HG02884 (cell line): ENCODE measurements at regions not wholly inside any gene's neighbourhood (a gene's known extent, or its start where the extent isn't known, plus 50 kb on each side); places are given as distances from the start of the nearest gene placed in this dataset.
"Not testable (repeated sequence)": the region's sequence is repeated elsewhere in the genome, so short reads cannot be mapped to it uniquely, and the experiment has no call there.

Source experiments
- ATAC-seq: cut with Tn5 transposase; IDR thresholded peaks from one replicate; pipeline ENCODE4 v1.9.1; 2021; ENCODE audit warnings: mild to moderate bottlenecking, moderate library complexity; ENCODE audit not compliant: unreplicated experiment

DNA sequence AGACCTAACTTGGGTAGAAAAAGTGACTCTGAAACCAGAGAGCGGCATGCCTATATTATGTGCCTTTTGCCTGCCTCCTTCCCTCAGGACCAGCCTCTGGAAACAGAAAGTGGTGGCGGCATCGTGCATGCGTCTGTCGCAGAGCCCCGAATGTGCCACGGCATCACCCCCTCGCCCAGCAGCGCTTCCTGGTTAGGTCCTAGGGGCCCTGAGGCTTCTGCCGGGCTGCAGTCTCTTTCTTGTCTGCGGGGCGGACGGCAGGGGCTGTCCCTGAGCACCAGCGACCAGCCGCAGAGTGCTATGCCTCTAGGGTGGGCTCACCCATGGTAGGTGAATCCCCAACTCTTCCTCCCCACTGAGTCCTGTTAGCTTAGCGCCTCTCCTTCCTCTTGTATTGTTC lies 68.7 kb downstream of the VSIG4 start:
- no peak for ATAC-seq

DNA sequence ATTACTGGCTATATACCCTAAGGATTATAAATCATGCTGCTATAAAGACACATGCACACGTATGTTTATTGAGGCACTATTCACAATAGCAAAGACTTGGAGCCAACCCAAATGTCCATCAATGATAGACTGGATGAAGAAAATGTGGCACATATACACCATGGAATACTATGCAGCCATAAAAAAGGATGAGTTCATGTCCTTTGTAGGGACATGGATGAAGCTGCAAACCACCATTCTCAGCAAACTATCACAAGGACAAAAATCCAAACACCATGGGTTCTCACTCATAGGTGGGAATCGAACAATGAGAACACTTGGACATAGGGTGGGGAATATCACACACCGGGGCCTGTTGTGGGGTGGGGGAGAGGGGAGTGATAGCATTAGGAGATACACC lies 72.7 kb downstream of the VSIG4 start:
- not testable (repeated sequence) for ATAC-seq

DNA sequence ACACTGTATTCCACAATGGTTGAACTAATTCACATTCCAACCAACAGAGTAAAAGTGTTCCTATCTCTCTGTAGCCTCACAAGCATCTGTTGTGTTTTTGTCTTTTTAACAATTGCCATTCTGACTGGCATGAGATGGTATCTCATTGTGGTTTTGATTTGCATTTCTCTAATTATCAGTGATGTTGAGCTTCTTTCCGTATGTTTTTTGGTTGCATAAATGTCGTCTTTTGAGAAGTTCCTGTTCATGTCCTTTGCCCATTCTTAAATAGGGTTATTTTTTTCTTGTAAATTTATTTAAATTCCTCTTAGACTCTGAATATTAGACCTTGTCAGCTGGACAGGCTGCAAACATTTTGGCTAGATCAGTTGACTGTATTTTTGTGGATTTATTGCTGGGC lies 78.2 kb downstream of the VSIG4 start:
- ATAC-seq, result no peak

DNA sequence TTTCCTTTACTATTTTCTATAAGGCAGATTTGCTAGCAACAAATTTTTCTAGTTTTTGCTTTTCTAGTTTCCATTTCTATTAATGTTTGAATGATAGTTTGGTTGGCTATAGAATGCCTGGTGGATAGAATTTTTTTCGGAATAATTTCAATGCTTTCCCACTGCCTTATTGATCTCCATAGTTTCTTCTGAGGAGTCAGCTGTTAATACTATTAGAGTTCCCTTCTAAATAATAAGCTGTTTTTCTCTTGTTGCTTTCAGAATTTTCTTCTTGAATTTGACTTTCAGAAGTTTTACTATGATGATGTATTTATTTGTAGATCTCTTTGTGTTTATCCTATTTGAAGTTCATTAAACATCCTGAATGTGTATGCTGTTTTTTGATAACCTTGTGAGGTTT lies 91.8 kb downstream of the VSIG4 start:
- ATAC-seq, result no peak

DNA sequence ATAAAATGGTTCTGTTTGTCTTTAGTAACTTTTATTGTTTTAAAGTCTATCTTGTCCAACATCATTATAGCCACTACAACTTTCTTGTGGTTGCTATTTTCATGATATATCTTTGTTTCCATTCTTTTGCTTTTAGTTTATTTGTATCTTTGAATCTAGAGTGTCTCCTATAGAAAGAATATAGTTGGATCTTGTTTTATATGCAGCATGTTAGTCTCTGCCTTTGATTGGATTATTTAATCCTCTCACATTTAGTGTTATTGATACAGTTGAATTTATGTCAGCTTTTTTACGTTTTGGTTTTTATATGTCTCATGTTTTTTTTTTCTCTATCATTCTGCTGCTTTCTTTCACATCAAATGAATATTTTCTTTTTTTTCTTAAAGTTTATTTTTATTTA lies 98.1 kb downstream of the VSIG4 start:
- ATAC-seq, result no peak

DNA sequence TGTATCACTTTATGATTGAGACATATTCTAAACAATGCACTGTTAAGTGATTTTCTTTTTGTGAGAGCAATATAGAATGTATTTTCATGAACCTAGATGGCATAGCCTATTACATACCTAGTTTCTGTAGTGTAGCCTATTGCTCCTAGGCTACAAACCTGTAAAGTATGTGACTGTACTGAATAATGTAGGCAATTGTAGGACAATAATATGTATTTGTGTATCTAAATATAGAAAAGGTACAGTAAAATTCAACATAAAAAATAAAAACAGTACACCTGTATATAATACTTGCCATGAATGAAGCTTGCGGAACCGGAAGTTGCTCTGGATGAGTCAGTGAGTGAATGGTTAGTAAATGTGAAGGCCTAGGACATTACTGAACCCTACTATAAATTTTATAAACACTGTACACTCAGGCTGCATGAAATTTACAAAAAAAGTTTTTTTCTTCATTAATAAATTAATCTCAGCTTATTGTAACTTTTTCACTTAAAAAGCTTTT lies 106.7 kb downstream of the VSIG4 start:
- no peak for ATAC-seq

DNA sequence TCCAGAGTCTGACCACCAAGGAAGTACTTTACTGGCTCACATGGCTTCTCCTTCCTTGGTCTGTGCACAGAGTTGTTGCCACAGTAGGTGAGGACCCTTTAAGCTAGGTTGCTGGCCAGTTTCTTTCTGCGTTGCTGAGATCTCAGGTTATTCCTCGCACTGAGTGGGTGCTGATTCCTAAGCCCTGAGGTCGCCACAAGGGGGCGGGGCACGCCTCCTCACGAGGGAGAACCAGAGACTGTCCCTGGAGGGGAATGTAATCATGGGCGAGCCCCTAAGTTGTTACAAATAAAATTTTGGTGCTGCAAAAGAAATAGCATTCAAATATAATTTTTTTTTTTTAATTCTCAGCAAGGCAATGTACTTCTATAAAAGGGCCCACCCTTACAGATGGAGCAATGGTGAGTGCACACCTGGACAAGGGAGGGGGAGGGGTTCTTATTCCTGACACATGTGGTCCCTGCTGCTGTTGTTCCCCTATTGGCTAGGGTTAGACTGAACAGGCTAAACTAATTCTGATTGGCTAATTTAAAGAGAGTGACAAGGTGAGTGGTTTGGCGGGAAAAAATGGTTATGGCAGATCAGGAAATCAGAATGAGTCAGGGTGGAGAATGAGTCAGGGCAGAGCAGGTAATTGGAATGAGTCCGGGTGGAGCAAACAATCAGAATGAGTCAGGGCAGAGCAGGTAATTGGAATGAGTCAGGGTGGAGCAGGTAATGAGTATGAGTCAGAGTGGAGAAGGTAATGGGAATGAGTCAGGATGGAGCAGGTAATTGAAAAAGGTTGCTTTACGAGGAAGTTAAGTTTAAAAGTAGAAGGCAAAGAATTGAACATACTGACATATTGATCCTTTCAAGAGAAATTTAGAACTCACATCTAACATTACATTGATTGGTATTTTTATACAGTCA lies 107.5 kb downstream of the VSIG4 start:
- no peak for ATAC-seq

DNA sequence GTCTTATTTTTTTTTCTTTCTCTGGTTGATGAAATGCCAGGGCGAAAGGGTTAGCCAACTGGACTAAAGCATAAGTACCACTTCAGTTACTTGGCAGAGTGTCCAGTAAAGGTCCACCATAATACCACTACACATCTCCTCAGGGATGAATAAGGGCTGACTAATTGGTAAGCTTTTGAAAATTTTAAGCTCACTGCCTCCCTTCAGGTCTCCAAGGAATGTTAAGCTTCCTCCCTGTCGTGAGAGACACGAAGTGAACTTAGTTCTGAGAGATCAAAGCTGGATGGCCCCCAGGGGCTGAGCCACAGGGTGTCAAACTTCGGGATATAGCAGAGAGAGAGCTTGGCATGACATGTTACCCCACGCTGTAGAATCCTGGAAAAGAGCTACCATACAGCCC lies 111.4 kb downstream of the VSIG4 start:
- ATAC-seq, result no peak

DNA sequence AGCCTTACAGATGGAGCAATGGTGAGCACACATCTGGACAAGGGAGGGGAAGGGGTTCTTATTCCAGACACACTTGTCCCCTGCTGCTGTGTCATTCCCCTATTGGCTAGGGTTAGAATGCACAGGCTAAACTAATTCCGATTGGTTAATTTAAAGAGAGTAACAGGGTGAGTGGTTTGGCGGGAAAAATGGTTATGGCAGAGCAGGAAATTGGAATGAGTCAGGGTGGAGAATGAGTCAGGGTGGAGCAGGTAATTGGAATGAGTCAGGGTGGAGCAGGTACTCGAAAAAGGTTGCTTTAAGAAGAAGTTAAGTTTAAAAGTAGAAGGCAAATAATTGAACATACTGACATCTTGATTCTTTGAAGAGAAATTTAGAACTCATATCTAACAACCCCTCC lies 112.5 kb downstream of the VSIG4 start:
- ATAC-seq, result not testable (repeated sequence)

DNA sequence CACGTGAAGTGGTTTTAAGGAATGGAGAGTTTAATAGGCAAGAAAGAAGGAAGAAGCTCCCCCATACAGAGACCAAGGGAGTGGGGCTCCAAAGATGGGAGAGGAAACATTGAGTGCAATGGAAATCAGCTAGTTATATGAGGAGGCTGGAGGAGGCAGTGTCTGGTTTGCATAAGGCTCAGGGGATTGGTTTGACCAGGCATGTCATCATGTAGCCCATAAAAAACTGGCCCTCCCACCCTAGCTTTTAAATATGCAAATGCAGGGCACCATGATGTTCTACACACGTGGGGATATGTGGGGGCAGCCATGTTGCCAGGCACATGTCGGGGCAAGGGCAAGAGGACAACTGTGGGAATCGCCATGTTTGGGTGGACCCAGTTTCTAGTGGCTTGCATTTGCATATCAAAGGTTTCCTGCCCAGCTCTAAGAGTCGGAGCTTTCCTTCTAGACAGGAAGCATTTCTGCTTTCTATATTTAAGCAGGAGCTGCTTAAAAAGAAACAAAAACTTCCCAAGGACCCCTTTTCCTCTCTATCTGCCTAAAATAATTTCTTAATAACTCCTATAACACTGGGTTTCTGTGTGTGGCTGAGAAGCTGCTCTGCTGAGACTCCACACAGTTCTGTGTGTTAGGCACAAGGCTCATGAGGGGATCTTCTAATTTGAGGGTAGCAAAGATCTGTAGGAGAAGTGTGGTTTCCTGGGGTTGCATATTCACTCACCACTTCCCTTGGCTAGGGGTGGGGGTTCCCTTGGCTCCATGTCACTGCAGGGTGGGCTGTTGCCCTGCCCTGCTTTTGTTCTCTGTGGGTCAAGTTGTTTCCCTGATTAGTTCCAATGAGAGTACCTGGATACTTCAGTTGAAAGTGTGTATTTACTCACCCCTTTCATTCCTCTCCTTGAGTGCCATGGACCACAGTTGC lies 113.5 kb downstream of the VSIG4 start:
- ATAC-seq, result peak; percentile 65

DNA sequence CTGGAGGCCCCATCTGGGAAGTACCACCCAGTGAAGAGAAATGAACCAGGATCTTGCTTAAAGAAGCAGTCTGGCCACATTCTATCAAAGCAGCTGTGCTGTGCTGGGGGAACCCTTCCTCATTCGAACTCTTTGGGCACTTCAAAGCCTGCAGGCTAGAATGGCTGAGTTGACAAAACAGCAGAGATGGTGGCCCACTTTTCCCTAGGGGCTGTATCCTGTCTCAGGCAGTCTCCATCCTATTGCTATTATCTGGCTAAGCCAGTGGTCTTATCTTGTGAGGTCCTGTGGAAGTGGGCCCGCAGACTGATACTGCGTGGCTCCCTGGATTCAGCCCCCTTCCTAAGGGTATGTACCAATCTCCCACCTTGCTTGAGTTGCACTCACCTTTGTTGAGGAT lies 114.3 kb downstream of the VSIG4 start:
- no peak for ATAC-seq

DNA sequence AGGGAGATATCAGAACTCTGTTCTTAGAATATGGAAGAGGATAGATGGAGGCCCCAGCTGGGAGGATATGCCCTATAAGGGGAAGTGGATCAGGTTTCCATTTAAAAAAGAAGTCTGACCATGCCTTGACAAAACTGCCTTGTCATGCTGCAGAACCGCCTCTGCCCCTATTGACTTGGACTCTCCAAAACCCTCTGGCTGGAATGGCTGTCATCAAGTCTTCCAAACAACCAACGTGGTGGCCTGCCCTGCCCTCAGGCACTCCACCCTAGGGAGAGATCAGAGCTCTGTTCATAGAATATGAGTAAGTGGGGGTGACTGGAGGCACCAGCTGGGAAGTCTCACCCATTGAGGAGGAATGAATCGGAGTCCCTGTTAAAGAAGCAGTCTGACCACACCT lies 114.9 kb downstream of the VSIG4 start:
- no peak for ATAC-seq

DNA sequence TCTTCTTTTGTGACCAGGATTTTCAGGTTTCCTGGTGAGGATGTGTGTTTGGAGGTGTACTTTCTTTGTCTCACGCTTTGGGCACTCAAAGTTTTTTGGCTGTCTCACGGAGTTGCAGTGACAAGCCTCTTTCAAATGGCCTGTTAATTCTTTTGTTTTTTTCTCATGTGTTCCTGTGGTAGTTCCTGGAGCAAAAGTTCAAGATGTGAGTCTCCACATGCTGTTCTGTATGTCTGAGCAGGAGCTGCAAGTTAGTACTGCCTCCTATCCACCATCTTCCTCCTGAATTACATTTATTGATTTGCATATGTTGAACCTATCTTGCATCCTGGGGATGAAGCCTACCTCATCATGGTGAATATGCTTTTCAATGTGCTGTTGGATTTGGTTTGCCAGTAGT lies 118.5 kb downstream of the VSIG4 start:
- no peak for ATAC-seq

DNA sequence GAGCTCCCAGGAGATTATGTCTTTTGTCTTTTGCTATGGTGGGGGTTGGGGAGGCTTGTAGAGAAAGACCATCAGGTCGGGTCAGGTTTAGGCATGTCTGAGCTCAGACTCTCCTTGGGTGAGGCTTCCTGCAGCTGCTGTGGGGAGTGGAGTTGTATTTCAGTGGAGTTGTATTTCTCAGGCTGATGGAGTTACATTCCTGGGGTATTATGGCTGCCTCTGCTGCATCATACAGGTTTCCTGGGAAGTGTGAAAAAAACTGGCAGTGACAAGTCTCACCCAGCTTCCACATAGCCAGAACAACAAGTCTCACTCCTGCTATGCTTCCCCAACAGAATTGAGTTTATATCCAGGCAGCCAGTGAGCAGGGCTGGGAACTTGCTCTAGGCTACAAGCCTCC lies 119.3 kb downstream of the VSIG4 start:
- no peak for ATAC-seq

DNA sequence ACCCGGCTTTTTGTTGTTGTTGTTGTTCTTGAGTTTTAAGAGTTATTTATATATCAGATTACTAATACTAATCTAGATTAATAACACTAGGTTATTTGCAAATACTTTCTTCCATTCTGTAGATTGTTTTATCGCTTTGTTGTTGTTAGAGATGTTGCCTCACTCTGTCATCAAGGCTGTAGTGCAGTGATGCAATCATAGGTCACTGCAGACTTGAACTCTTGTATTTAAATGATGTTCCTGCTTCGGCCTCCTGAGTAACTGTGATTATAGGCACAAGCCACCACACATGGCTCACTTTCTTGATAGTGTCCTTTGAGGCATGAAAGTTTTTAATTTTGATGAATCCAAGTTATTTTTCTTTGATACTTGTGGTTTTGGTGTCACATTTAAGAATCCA lies 129.0 kb downstream of the VSIG4 start:
- no peak for ATAC-seq

DNA sequence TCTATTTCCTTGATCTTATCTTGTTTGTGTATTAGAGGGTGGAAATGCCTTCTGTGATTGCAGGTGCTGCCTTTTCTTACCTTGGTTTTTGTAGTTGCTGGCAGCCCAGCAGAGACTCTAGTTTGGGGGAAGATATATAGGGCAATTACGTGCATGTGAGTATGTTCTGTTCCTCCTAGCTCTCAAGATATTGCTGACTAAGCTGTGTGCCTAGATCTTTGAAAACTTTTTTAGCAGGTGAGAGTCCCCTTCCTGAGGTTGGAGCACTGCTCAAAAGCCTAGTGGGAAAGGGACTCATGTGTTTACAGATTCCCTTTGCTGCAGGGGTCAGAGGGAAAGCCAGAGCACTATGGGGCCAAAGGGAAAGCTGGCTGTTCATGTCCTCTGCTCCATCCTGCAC lies 136.1 kb downstream of the VSIG4 start:
- ATAC-seq, result no peak

DNA sequence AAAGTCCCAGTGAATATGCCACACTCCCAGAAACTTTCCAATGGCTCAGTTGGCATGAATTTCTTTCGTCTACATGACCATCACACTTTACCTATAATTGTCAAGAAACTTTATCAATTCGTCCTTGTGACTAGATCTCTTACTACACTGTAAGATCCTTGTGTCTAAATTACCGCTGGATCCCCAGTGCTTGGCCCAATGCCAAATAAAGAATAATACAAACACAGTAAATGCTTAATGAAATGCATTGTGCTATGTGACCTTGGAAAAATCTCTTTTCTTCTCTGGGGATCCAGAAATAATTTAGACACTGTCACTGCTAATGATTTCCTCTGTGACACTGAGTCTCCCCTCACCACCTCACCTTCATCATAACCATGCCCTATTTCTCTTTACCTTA lies 137.9 kb downstream of the VSIG4 start:
- no peak for ATAC-seq

DNA sequence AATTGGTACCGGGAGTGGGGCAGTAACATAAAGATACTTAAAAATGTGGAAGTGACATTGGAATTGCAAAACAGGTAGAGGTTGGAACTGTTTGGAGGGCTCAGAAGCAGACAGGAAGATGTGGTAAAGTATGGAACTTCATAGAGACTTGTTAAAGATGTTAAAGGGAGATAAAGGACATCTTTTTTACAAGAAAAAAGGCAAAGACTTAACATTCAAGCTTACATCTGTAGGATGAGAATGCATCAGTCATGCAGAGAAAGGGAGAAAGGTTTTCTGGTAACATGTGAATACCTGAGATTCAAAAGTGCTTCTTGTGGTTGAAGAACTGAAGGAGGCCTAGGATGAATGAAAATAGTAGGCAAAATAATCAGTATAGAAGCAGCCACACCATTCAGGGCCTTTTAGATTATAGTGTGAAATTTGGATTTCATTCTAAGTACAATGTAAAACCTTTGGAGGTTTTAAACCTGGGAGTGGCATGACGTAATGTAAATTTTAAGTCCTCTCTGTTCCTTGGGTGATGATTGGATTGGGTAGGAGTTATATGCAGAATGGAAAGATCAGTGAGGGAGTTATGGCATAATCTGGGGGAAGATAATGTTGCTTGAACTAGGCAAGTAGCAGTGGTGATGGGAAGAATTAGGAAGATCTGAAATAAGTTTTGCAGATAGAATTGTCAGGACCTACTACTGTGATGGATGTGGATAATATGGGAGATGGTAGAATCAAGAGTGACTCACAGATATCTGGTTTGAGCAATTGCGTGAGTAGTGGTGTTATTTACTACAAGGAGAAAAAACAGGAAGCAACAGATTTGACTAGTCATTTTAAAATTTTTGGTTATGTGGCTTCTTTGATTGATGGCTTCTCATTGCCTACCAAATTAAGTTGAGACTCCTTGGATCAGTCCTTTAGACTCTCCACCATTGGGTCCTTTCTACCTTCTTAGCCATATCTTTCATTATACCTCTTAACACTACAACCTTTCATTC lies 138.7 kb downstream of the VSIG4 start:
- no peak for ATAC-seq

DNA sequence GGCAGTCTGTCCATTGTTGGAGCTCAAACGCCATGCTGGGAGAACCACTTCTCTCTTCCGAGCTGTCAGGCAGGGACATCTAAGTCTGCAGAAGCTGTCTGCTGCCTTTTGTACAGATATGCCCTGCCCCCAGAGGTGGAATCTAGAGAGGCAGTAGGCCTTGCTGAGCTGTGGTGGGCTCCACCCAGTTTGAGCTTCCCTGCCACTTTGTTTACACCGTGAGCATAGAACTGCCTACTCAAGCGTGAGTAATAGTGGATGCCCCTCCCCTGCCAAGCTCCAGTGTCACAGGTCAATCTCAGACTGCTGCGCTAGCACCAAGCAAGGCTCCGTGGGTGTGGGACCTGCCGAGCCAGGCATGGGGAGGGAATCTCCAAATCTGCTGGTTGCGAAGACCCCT lies 145.7 kb downstream of the VSIG4 start:
- no peak for ATAC-seq

DNA sequence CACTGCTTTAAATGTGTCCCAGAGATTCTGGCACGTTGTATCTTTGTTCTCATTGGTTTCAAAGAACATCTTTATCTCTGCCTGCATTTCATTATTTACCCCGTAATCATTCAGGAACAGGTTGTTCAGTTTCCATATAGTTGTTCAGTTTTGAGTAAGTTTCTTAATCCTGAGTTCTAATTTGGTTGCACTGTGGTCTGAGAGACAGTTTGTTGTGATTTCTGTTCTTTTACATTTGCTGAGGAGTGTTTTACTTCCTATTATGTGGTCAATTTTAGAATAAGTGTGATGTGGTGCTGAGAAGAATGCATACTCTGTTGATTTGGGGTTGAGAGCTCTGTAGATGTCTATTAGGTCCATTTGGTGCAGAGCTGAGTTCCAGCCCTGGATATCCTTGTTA lies 148.1 kb downstream of the VSIG4 start:
- not testable (repeated sequence) for ATAC-seq
